HG03378 (cell line): ENCODE measurements at regions not wholly inside any gene's neighbourhood (a gene's known extent, or its start where the extent isn't known, plus 50 kb on each side); places are given as distances from the start of the nearest gene placed in this dataset.

Source experiments
- ATAC-seq: cut with Tn5 transposase; IDR thresholded peaks from one replicate; pipeline ENCODE4 v1.9.1; 2021; ENCODE audit warnings: mild to moderate bottlenecking, moderate library complexity; ENCODE audit not compliant: unreplicated experiment

- no peak for ATAC-seq
Measured at GRCh38 chr15:97899981-97900380, 60.5 kb upstream of the ARRDC4 start.

- ATAC-seq = no peak
Measured at GRCh38 chr15:97902140-97902780, 58.2 kb upstream of the ARRDC4 start.

GRCh38 chr15:97903560-97903959, 56.9 kb upstream of the ARRDC4 start:
- no peak for ATAC-seq

GRCh38 chr15:97903971-97904572, 56.4 kb upstream of the ARRDC4 start:
- ATAC-seq = no peak

- peak; percentile 97 for ATAC-seq
Measured at GRCh38 chr15:97909291-97909891, 51.1 kb upstream of the ARRDC4 start.
